ENCODE measurements at regions not wholly inside any gene's neighbourhood (a gene's known extent, or its start where the extent isn't known, plus 50 kb on each side); places are given as distances from the start of the nearest gene placed in this dataset.
A peak's percentile ranks its signal among the peaks of the same experiment; 100 is the strongest.

DNA sequence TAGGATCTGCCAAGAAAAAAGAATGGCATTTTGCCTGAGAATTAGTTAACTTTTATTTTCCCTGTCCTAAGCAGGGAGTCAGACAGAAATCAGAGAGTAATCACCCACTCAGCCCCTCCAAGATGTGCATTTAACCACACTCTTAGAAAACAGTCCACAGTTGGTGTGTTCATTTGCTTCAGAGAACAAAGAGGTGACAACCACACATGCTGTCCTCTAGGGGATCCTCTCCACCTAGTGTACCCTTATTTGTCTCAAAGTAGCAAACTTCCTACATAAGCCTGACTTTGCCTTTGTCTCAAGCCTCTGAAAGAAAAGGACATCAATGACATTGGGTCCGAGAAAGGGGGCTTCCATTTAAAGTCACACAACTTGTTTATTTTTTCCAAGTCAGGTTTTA lies 107.0 kb upstream of the RFC3 start:
- no peak for DNase-seq (ENCODE audit: low spot score)

GRCh38 chr13:33711436-33711835 lies 106.5 kb upstream of the RFC3 start:
- DNase-seq (ENCODE audit: low spot score), result no peak

DNA sequence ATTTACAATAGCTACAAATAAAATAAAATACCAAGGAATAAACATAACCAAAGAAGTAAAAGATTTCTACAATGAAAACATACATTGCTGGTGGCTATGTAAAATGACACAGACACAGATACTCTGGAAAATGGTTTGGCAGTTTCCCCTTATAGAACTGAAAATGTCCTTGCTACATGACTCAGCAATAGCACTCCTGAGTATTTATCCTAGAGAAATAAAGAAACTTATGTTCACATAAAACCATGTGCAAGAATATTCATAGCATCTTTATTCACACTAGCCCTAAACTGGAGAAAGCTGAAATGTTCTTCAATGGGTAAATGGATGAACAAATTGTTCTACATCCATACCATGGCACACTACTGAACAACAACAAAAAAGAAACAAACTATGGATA lies 100.2 kb upstream of the RFC3 start:
- no peak for DNase-seq (ENCODE audit: low spot score)

- DNase-seq (ENCODE audit: low spot score), result peak; percentile 44
These were observed 96.2 kb upstream of the RFC3 start for GRCh38 chr13:33721724-33722123.

GRCh38 chr13:33722216-33722915 lies 95.6 kb upstream of the RFC3 start:
- DNase-seq (ENCODE audit: low spot score), result no peak

DNA sequence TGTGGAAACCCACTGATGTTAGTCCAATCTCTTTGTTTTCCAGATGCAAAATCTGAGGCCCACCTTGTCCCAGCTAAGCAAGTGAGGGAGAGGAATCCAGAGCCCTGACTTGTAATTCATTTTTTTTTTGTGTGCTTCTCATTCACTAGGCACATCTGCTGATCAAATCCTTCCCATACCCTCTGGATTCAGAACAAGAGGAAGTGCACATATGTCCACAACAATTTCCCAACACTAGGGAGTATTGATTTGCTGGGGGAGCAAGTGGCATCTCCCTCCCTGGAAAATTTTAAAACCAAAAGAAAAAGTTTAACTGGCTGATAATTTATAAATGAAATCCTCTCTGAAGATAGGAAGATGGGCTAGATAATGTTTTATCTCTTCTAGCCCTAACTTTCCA lies 94.6 kb upstream of the RFC3 start:
- DNase-seq (ENCODE audit: low spot score), result no peak

GRCh38 chr13:33723772-33724435 lies 94.0 kb upstream of the RFC3 start:
- peak; percentile 82 for DNase-seq (ENCODE audit: low spot score)

DNA sequence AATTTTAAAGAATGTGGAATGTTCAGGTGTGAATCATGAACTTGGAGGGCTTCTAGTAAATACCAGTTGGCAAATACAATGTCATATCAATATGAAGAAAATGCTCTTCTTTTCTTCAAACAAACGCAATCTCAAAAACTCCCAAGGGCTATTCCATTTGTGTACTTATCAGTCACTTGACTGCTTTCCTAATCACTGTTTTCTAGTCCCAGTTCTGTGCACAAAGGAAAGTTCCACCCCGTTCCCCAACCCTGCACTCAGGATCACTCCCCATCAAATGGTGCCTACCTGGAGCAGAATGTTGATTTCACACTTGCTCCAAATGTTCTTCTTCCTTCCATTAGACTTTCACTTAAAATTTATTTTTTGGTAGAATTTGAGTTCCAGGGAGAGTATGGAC lies 92.6 kb upstream of the RFC3 start:
- no peak for DNase-seq (ENCODE audit: low spot score)

DNA sequence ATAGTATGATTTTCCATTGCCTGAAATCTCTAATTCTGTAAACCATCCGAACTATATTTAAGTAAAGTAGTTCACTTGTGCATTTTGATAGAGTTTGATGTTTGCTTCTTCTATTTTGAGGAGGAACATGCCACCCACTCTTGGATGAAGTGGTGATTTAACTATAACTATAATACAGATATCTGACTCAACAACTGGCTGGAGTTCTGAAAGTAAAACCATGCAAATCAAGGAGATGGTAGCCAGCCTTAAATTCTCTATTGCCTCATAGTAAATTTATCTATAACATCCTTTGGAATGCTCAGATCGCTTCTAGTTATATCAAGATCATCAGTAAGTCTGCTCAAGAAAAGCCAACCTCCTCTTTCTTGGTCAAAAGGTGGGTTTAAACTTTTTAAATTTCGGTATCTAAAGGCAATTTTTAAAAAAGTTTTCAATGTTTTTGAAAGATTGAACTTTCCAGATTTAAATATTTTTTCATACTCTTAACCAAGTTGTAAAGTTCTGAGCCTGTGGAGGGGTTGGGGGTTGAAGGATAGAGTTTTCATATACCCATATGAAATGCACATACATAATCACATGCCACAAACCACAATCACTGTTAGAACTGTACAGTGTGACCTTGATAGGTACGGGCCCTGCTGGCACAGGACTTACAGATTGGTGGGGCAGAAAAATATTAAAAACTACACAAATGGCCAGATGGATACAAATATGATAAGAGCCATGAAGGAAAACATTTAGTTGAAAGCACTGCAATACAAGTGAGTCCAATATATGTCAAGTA lies 90.5 kb upstream of the RFC3 start:
- no peak for DNase-seq (ENCODE audit: low spot score)

- no peak for DNase-seq (ENCODE audit: low spot score)
These were observed 89.5 kb upstream of the RFC3 start for GRCh38 chr13:33728271-33729037.

GRCh38 chr13:33730147-33730546 lies 87.8 kb upstream of the RFC3 start:
- DNase-seq (ENCODE audit: low spot score), result no peak

GRCh38 chr13:33730619-33731018 lies 87.3 kb upstream of the RFC3 start:
- DNase-seq (ENCODE audit: low spot score), result no peak

- DNase-seq (ENCODE audit: low spot score), result no peak
These were observed 82.7 kb upstream of the RFC3 start for GRCh38 chr13:33735276-33735675.

DNA sequence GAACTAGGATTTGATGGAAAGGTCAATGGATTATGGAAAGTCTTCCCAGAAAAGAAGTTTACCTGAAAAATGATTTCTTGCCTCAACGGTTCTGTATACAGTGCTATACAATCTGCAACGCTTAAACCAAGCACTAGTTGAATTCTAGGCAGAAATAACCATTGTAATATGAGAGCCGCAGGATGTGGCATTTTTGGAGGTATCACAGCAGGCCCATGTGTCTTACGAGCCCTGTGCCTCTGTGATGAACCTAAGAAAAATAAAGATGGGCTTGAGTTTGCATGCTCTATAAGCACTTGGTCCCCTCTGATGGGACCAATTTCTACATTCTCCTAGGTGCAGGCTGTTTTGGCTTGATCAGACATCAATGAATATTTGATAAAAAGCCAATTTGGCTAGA lies 78.7 kb upstream of the RFC3 start:
- DNase-seq (ENCODE audit: low spot score), result no peak

DNA sequence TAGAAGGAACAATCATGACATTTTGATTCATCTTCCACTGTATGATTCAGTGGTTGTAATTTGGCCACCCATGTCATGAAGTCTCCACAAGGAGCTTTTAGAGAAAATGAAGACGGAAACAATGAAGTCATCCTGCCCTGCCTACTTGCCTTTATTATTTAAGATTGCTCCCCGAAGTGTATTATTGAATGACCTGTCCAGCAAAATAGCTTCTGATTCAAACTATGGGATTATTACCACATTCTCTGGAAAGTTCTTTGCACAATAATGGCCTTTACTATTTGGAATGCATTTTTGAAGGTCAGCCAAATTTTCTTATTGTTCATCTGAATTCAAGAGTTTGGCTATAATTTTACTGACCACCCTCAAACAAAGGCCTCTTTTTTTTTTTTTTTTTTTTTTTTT lies 77.8 kb upstream of the RFC3 start:
- peak; percentile 64 for DNase-seq (ENCODE audit: low spot score)

DNA sequence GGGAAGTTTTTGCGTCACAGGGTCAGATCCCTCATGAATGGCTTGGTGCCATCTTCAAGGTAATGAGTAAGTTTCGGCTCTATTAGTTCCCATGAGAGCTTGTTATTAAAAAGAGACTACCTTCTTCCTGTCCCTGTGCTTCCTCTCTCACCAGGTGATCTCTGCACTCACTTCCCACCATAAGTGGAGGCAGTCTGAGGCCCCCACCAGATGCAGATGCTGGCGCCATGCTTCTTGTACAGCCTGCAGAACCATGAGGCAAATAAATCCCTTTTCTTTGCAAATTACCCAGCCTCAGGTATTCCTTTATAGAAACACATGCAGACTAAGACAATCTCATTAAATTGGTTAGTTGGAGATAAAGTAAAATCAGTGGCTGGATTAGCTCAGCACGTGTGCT lies 75.6 kb upstream of the RFC3 start:
- no peak for DNase-seq (ENCODE audit: low spot score)

DNA sequence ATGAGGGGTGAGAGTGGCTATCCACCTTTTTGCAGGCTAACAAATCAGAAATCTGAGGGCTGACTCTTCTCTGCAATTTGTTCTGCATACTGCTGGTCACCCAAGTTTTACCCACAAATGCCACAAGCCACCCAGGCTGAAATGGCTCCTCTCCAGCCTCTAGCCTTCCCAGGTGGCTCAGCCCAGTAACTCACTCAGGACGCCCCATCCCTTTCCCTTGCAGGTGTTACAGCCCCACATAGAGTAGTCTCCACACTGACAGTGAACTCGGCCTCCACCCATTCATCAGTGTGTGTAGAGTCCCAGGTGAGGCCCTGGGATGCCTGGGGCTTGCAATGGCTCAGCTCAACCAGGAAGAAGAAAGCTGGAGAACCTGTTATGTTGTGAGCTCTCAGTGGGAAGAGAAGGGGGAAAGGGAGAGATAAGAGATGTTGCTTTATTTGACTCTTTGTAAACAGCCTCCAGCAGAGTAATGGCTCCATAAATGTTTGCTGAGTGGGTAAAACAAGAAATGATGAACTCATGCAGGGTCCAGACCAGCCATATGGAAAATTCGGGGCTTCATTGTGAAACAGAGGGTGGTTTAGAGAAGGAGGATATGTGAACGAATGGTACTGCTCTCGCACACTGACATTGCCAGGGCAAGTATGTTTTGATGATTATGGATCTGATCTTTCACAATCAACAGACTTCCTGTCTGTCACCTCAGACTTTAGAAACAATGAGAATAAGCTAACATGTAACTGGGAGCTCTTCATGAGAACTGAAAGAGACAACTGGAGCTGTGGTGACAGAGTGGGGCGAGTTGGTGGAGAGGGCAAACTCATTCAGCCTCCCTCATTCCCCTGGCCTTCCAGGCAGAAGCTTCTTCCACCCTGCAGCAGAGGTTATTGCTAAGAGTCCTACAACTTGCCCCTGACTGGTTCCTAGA lies 74.2 kb upstream of the RFC3 start:
- DNase-seq (ENCODE audit: low spot score), result no peak

DNA sequence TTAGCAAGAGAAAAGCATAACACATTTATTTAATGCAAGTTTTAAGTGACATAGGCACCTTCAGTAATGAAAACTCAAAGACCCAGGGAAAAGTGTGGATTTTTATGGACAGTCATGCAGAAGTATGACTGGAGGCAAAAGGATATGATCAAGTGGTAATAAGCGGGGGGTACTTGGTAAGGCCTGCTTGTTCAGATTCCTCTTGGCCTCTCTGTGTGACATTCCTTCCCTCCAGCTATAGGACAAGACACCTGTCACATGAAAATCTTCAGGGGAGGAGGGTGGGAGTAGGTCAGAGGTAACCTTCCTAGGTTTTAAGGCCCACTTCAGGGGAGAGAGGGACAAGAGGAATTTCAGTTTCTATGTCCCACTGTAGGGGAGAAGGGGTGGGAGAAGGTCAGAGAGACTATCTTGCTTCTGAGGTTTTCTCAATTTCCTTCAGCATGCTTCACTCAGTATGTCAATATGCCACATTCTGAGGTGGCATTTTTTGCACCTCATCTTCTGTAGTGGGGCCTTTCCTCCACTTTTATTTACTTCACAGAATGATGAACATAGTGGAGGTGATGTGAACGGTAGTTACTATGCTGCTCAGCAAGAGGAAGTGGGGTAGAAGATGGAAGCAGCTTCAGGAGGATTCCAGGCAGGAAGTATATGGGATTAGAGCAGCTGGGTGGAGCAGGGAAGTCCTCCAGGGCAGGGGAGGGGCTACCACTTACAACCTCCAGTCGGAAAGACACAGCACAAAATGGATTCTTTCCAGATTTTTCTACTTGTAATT lies 73.2 kb upstream of the RFC3 start:
- DNase-seq (ENCODE audit: low spot score), result peak; percentile 61

DNA sequence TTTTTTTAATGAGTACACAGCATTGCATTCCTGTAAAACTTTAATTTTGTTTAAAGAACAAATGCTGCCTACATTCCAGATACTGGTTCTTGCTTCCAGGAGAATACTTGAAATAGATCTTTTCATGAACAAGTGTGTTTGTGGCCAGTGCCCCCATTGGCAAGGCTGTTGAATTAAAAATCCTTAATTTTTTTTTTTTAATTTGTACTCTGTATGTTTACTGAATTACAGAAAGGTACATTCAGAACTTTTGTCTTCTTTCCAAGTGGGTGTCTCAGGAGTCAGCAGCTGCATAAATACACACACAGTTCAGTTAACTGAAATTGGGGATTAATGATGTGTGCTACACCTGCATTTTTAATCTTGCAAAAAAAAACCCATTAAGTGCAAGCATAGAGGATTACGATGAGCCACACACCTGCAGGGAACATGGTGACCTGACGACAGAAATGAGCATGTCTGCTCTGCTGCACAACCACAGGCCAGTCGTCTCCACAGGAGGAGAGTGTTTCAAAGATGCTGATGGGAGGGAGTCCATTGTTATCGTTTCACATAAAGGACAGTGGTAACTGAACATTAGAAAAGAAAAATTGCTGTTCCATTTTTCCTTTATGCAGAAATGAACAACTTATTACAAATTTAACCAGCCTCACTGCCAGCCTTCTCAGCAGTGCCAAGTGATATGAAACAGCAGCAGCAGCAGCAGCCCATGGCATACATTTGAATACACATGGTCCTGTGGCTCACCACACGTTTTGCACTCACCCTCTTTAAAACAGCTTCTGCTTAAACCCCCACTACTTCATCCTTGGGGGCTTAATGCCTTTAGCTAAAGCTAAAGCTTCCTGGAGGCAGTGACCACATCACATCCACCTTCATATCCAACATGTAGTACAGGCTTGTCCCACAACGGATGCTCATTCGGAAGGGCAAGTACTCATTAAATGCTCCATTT lies 72.3 kb upstream of the RFC3 start:
- no peak for DNase-seq (ENCODE audit: low spot score)

Data from AG20443 (cell line).